H9 (cell line): ENCODE measurements at regions not wholly inside any gene's neighbourhood (a gene's known extent, or its start where the extent isn't known, plus 50 kb on each side); places are given as distances from the start of the nearest gene placed in this dataset.

ENCODE experiments used
- DNase-seq: peaks from one replicate; pipeline ENCODE4 v3.0.0-alpha.2; 2017
- H2AFZ ChIP-seq: one replicate; pipeline ENCODE4 v1.6.1; 2013; ENCODE audit warnings: mild to moderate bottlenecking, low read length, control low read depth, moderate library complexity
- H2AK5ac ChIP-seq: 2 replicates; pipeline ENCODE4 v1.6.1; 2013; ENCODE audit warnings: low read length, control low read depth, mixed read lengths; ENCODE audit not compliant: insufficient read length
- H2BK120ac ChIP-seq: one replicate; pipeline ENCODE4 v1.6.1; 2013; ENCODE audit warnings: low read depth, mild to moderate bottlenecking, low read length, control low read depth, inconsistent platforms; ENCODE audit not compliant: poor library complexity, severe bottlenecking
- H2BK12ac ChIP-seq: 2 replicates; pipeline ENCODE4 v1.6.1; 2013; ENCODE audit warnings: low read length, control low read depth, mixed read lengths, low read depth; ENCODE audit not compliant: insufficient read length
- H2BK15ac ChIP-seq: 2 replicates; pipeline ENCODE4 v1.6.1; 2013; ENCODE audit warnings: low read depth, low read length, control low read depth
- H2BK20ac ChIP-seq: one replicate; pipeline ENCODE4 v1.6.1; 2013; ENCODE audit warnings: low read depth, mild to moderate bottlenecking, low read length, control low read depth, inconsistent platforms; ENCODE audit not compliant: poor library complexity, severe bottlenecking
- H2BK5ac ChIP-seq: 2 replicates; pipeline ENCODE4 v1.6.1; 2013; ENCODE audit warnings: low read length, control low read depth, mixed read lengths; ENCODE audit not compliant: insufficient read length
- H3K14ac ChIP-seq: 2 replicates; pipeline ENCODE4 v1.6.1; 2013; ENCODE audit warnings: low read length, control low read depth; ENCODE audit not compliant: insufficient read depth
- H3K18ac ChIP-seq: 2 replicates; pipeline ENCODE4 v1.6.1; 2013; ENCODE audit warnings: low read depth, mild to moderate bottlenecking, mixed read lengths, low read length, control low read depth; ENCODE audit not compliant: insufficient read length
- H3K23ac ChIP-seq: 2 replicates; pipeline ENCODE4 v1.6.1; 2013; ENCODE audit warnings: low read length, control low read depth, mixed read lengths, low read depth; ENCODE audit not compliant: insufficient read length
- H3K23me2 ChIP-seq: 2 replicates; pipeline ENCODE4 v1.6.1; 2013; ENCODE audit warnings: low read depth, mild to moderate bottlenecking, mixed read lengths, low read length, control low read depth; ENCODE audit not compliant: insufficient read length, poor library complexity, severe bottlenecking
- H3K27ac ChIP-seq: 2 replicates; pipeline ENCODE4 v1.5.1; 2013; ENCODE audit warnings: low read length, control low read depth, mixed read lengths, low read depth; ENCODE audit not compliant: insufficient read length
- H3K27me3 ChIP-seq: 2 replicates; pipeline ENCODE4 v1.6.1; 2013; ENCODE audit warnings: low read length, control low read depth, inconsistent platforms; ENCODE audit not compliant: insufficient read depth
- H3K4ac ChIP-seq: 2 replicates; pipeline ENCODE4 v1.6.1; 2013; ENCODE audit warnings: low read depth, mild to moderate bottlenecking, control low read depth, inconsistent platforms, low read length, moderate library complexity
- H3K4me1 ChIP-seq: 2 replicates; pipeline ENCODE4 v1.6.1; 2013; ENCODE audit warnings: low read length, control low read depth, inconsistent platforms; ENCODE audit not compliant: insufficient read depth
- H3K4me2 ChIP-seq: 2 replicates; pipeline ENCODE4 v1.6.1; 2013; ENCODE audit warnings: low read length, control low read depth, mixed read lengths; ENCODE audit not compliant: insufficient read length, insufficient read depth
- H3K56ac ChIP-seq: 2 replicates; pipeline ENCODE4 v1.6.1; 2013; ENCODE audit warnings: low read depth, mild to moderate bottlenecking, mixed read lengths, low read length, control low read depth; ENCODE audit not compliant: insufficient read length
- H3K79me1 ChIP-seq: 2 replicates; pipeline ENCODE4 v1.6.1; 2013; ENCODE audit warnings: low read depth, mild to moderate bottlenecking, moderate library complexity, low read length, control low read depth, inconsistent platforms; ENCODE audit not compliant: insufficient read depth, poor library complexity, severe bottlenecking
- H3K79me2 ChIP-seq: 2 replicates; pipeline ENCODE4 v1.6.1; 2013; ENCODE audit warnings: low read length, control low read depth, inconsistent platforms; ENCODE audit not compliant: insufficient read depth
- H3K9ac ChIP-seq: 2 replicates; pipeline ENCODE4 v1.6.1; 2013; ENCODE audit warnings: low read length, control low read depth, mixed read lengths; ENCODE audit not compliant: insufficient read length; ENCODE audit errors: extremely low read depth
- H3K9me3 ChIP-seq: one replicate; pipeline ENCODE4 v1.6.1; 2013; ENCODE audit warnings: low read depth, low read length, inconsistent platforms; ENCODE audit not compliant: control insufficient read depth
- H3T11ph ChIP-seq: one replicate; pipeline ENCODE4 v1.6.1; 2013; ENCODE audit warnings: mild to moderate bottlenecking, low read length, control low read depth, inconsistent platforms
- H4K20me1 ChIP-seq: one replicate; pipeline ENCODE4 v1.6.1; 2013; ENCODE audit not compliant: control insufficient read depth, insufficient read length, insufficient read depth
- H4K5ac ChIP-seq: 2 replicates; pipeline ENCODE4 v1.6.1; 2013; ENCODE audit warnings: low read depth, mild to moderate bottlenecking, mixed read lengths, low read length, control low read depth; ENCODE audit not compliant: insufficient read length
- H4K8ac ChIP-seq: replicated peaks from 2 replicates; pipeline ENCODE4 v1.6.1; 2013; ENCODE audit warnings: low read length, control low read depth, mixed read lengths, low read depth; ENCODE audit not compliant: insufficient read length
- H4K91ac ChIP-seq: 2 replicates; pipeline ENCODE4 v1.6.1; 2013; ENCODE audit warnings: low read depth, mild to moderate bottlenecking, moderate library complexity, mixed read lengths, low read length, control low read depth; ENCODE audit not compliant: insufficient read length
- H3K27ac Mint-ChIP-seq, 3 experiments: 2 replicates in 2 of 3; 3 replicates in 1 of 3; pipeline ENCODE4 v1.8.0; 2020 to 2021; ENCODE audit warnings: mixed read lengths in 3 of 3, mild to moderate bottlenecking in 1 of 3, moderate library complexity in 1 of 3
- H3K27me3 Mint-ChIP-seq: 2 replicates; pipeline ENCODE4 v1.8.0; 2021; ENCODE audit warnings: low read depth, mild to moderate bottlenecking, moderate library complexity, mixed read lengths
- H3K36me3 Mint-ChIP-seq, 3 experiments: 2 replicates in 2 of 3; 3 replicates in 1 of 3; pipeline ENCODE4 v1.8.0; 2020 to 2021; ENCODE audit warnings: low read depth in 3 of 3, mixed read lengths in 3 of 3; ENCODE audit not compliant: insufficient read depth in 1 of 3
- H3K4me1 Mint-ChIP-seq, 2 experiments: 2 replicates each; pipeline ENCODE4 v1.8.0; 2020; ENCODE audit warnings: mixed read lengths in 2 of 2
- H3K4me3 Mint-ChIP-seq, 2 experiments: 2 replicates in 1 of 2; 3 replicates in 1 of 2; pipeline ENCODE4 v1.8.0; 2020 to 2021; ENCODE audit warnings: mild to moderate bottlenecking in 2 of 2, mixed read lengths in 2 of 2, moderate library complexity in 1 of 2
- H3K9me3 Mint-ChIP-seq, 2 experiments: 2 replicates in 1 of 2; 3 replicates in 1 of 2; pipeline ENCODE4 v1.8.0; 2020; ENCODE audit warnings: mild to moderate bottlenecking in 2 of 2, mixed read lengths in 2 of 2, moderate library complexity in 1 of 2
- CTCF ChIP-seq: fragments of 200-600 bp; sonication (generic); conservative IDR thresholded peaks from 3 replicates; pipeline ENCODE4 v1.8.0; 2021; ENCODE audit warnings: antibody characterized with exemption, mild to moderate bottlenecking
- WGBS: extraction: QIAGEN DNeasy Blood & Tissue Kit; methylation state at CpG from one replicate; pipeline ENCODE4 v1.1.7; 2013; ENCODE audit warnings: missing lambda C conversion rate, low lambda C conversion rate, mixed read lengths; ENCODE audit not compliant: insufficient read length; ENCODE audit errors: extremely low coverage; 5-methylcytosine and 5-hydroxymethylcytosine counted together

GRCh38 chr4:137129441-137129840, 402.9 kb downstream of the PCDH18 start:
- WGBS, result no CpG with 5 or more reads among the region's 3 CpGs
- Histone ChIP-seq H3K79me2 (no peaks in the 10 kb centered on the region), H2BK120ac (no peak overlapping the region), H2BK12ac (no peak overlapping the region), H4K5ac (no peak overlapping the region), H3T11ph (no peak overlapping the region), H3K27ac (no peak overlapping the region), H3K27me3 (no peaks in the 10 kb centered on the region), H3K14ac (no peak overlapping the region), H4K91ac (no peak overlapping the region), H2BK5ac (no peak overlapping the region), H3K9me3 (no peaks in the 10 kb centered on the region), H2BK20ac (no peak overlapping the region), H2AK5ac (no peak overlapping the region), H3K18ac (no peak overlapping the region), H4K8ac (no peak overlapping the region), H3K4me1 (no peaks in the 10 kb centered on the region), H3K4ac (no peak overlapping the region), H3K4me2 (no peak overlapping the region), H2BK15ac (no peak overlapping the region), H2AFZ (no peak overlapping the region), H3K23ac (no peak overlapping the region), H3K9ac (no peak overlapping the region), H4K20me1 (no peaks in the 10 kb centered on the region), H3K56ac (no peak overlapping the region), H3K23me2 (no peaks in the 10 kb centered on the region), H3K79me1 (no peaks in the 10 kb centered on the region)
- H3K9me3 Mint-ChIP-seq, result no peaks in the 10 kb centered on the region
- no peaks in the 10 kb centered on the region for H3K36me3 Mint-ChIP-seq
- H3K27me3 Mint-ChIP-seq, result no peaks in the 10 kb centered on the region
- TF ChIP-seq CTCF, result no peak
- DNase-seq, result no peak
- no peak overlapping the region; a peak in 1 of 7 replicates for H3K27ac Mint-ChIP-seq
- H3K4me3 Mint-ChIP-seq, result no peak overlapping the region
- no peaks in the 10 kb centered on the region for H3K4me1 Mint-ChIP-seq
